HG03060 (cell line): ENCODE measurements at regions not wholly inside any gene's neighbourhood (a gene's known extent, or its start where the extent isn't known, plus 50 kb on each side); places are given as distances from the start of the nearest gene placed in this dataset.
"Not testable (repeated sequence)": the region's sequence is repeated elsewhere in the genome, so short reads cannot be mapped to it uniquely, and the experiment has no call there.

Experiments used
- ATAC-seq: cut with Tn5 transposase; IDR thresholded peaks from one replicate; pipeline ENCODE4 v1.9.1; 2021; ENCODE audit warnings: low read depth, moderate number of reproducible peaks; ENCODE audit not compliant: unreplicated experiment

GRCh38 chr15:95726891-95727290, 603.6 kb upstream of the NR2F2 start:
- ATAC-seq = no peak

- ATAC-seq = no peak
Measured at GRCh38 chr15:95733931-95734330, 596.6 kb upstream of the NR2F2 start.

- no peak for ATAC-seq
Measured at GRCh38 chr15:95734422-95735316, 595.8 kb upstream of the NR2F2 start.

- ATAC-seq = no peak
Measured at GRCh38 chr15:95737060-95737459, 593.4 kb upstream of the NR2F2 start.

- ATAC-seq = no peak
Measured at GRCh38 chr15:95739131-95739530, 591.4 kb upstream of the NR2F2 start.

- no peak for ATAC-seq
Measured at GRCh38 chr15:95741830-95742229, 588.7 kb upstream of the NR2F2 start.

- no peak for ATAC-seq
Measured at GRCh38 chr15:95742256-95742655, 588.2 kb upstream of the NR2F2 start.

GRCh38 chr15:95742836-95743235, 587.7 kb upstream of the NR2F2 start:
- no peak for ATAC-seq

GRCh38 chr15:95757171-95757570, 573.3 kb upstream of the NR2F2 start:
- no peak for ATAC-seq

GRCh38 chr15:95758451-95758850, 572.0 kb upstream of the NR2F2 start:
- ATAC-seq = no peak

- no peak for ATAC-seq
Measured at GRCh38 chr15:95758851-95759250, 571.6 kb upstream of the NR2F2 start.

GRCh38 chr15:95760508-95760907, 570.0 kb upstream of the NR2F2 start:
- ATAC-seq = no peak

- no peak for ATAC-seq
Measured at GRCh38 chr15:95761501-95762165, 568.9 kb upstream of the NR2F2 start.

GRCh38 chr15:95763426-95763825, 567.1 kb upstream of the NR2F2 start:
- ATAC-seq = no peak

GRCh38 chr15:95765161-95765560, 565.3 kb upstream of the NR2F2 start:
- no peak for ATAC-seq

- ATAC-seq = no peak
Measured at GRCh38 chr15:95770196-95770595, 560.3 kb upstream of the NR2F2 start.

- ATAC-seq = no peak
Measured at GRCh38 chr15:95772982-95773381, 557.5 kb upstream of the NR2F2 start.

GRCh38 chr15:95784508-95784907, 546.0 kb upstream of the NR2F2 start:
- ATAC-seq = no peak

GRCh38 chr15:95785276-95785675, 545.2 kb upstream of the NR2F2 start:
- not testable (repeated sequence) for ATAC-seq

- ATAC-seq = no peak
Measured at GRCh38 chr15:95793231-95793630, 537.3 kb upstream of the NR2F2 start.

- ATAC-seq = no peak
Measured at GRCh38 chr15:95795386-95795785, 535.1 kb upstream of the NR2F2 start.
